HG03039 (cell line): ENCODE measurements at regions not wholly inside any gene's neighbourhood (a gene's known extent, or its start where the extent isn't known, plus 50 kb on each side); places are given as distances from the start of the nearest gene placed in this dataset.
"Not testable (repeated sequence)": the region's sequence is repeated elsewhere in the genome, so short reads cannot be mapped to it uniquely, and the experiment has no call there.

ENCODE experiments used
- ATAC-seq: cut with Tn5 transposase; IDR thresholded peaks from one replicate; pipeline ENCODE4 v1.9.1; 2021; ENCODE audit warnings: mild to moderate bottlenecking, moderate library complexity; ENCODE audit not compliant: unreplicated experiment

- ATAC-seq: no peak
Observed at GRCh38 chr19:30228835-30229524, 143.2 kb upstream of the ZNF536 start.

DNA sequence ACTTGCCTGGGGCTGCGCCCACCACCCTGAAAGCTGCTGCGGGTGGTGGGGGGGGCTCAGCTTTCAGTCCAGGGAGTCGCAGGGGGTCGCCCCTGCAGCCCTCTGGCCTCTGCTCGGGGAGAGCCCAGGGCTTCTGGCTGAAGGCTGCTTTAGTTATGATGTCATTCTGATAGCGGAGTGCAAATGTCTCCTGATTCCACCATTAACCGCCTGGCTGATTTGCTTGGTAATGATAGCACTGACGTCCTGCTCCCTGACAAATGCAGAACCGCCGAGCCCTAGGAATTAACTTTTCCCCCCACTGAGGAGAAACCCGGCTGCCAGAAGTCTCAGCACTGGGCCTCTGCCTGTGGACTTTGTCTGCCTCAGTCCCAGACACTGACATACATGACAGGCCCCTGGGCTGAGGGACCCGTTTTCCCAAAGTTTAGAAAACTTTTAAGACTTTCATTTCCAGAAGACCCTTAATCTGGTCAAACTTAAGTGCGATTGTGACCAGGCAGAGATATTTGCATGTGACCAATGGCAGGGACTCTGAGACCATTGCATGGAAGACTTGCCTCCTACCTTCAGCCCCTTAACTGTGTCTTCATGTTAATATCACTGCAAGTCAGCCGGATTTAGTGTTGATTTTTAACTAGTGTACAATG lies 142.5 kb upstream of the ZNF536 start:
- no peak for ATAC-seq

DNA sequence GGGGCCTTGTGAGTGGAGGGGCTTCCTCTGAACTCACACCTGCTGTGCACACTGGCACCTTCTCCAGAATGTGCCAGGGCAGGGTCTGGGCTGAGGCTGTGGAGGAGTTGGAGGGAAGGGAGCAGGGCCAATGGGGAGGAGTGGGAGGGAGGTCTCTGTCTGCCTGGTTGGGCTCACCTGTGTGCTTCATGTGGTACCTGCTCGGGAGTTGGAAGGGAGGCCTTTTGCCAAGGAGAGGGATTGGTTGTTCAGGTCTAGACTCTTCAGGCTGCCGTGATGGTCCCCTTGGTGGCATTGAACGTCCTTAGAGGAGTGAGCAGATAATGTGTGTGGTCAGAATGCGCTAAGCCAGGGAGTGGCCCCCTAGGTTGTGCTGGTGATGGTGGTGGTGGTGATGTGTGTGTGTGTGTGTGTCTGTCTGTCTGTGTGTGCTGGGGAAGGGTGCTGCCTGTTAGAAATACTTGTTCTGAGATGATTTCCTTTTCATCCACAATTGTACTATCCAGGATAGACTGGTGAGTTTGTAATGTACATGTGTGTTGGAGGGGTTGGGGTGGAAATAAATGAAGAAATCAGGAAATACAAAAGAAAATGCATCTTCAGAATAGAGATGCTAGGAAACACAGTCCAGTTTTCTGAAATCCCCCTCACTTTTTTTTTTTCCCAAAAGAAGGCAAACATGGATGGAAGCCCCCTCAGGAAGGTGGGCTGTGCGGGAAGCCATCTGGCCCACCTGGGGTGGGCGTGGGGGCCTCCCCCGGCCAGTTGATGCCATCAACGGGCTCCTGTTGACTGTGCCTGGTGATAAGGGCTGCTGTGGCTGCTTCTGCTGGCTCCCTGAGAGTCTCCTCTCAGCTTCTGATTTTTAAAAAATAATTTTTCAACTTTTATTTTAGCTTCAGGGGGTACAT lies 140.5 kb upstream of the ZNF536 start:
- no peak for ATAC-seq

DNA sequence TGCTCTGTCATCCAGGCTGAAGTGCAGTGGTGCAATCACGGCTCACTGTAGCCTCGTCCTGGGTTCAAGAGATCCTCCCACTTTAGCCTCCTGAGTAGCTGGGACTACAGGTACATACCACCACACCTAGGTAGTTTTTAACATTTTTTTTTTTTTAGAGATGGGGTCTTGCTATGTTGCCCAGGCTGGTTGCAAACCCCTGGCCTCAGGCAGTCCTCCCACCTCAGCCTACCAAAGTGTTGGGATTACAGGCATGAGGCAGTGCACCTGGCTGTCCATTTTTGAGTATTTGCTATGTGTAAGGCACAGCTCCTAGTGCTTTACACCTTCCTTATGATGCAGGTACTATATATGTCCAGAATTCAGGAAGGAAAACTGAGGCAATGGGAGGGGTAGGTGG lies 138.8 kb upstream of the ZNF536 start:
- ATAC-seq: no peak

GRCh38 chr19:30235946-30236345 lies 136.2 kb upstream of the ZNF536 start:
- ATAC-seq: no peak

- no peak for ATAC-seq
Observed at GRCh38 chr19:30236587-30236986, 135.6 kb upstream of the ZNF536 start.

GRCh38 chr19:30237140-30237539 lies 135.0 kb upstream of the ZNF536 start:
- ATAC-seq: no peak

GRCh38 chr19:30240904-30241695 lies 131.1 kb upstream of the ZNF536 start:
- ATAC-seq: no peak

DNA sequence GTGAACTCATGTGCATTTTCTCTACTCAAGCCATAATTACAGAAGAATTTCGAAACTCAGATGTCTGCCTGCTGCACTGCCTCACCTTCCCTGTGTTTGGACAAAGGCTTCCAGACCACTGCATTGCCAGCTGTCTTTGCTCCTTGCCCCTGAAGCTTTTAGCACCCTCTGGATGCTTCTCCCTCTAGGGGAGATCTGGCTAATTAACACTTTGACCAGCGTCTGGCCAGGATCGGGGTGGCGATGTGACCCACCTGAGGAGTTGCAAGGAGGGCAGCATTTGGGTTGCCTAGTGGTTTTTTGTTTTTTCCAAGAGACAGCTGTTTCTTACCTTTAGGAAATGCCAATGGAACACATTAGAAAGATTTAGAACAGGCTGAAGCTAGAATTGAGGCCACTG lies 127.7 kb upstream of the ZNF536 start:
- ATAC-seq: no peak

GRCh38 chr19:30245401-30246039 lies 126.7 kb upstream of the ZNF536 start:
- ATAC-seq: no peak

DNA sequence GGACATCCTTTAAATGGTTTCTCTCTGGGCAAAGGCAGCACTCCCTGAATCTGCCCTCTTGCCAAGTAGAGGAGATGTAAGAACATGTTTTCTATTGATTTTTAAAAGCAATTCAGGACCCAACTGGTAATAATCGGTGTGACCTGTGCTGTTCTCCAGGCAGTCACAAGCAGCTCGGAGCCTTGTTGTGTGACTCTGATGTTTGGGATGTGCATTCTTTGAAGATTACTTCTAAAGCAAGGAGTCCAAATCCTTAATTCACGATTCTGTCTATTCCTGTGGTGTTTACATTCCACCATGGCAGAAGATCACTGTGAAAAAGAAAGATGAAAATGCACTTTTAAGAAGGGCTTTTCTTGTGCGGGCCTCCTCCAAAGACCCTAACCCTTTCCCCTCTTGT lies 122.3 kb upstream of the ZNF536 start:
- no peak for ATAC-seq

GRCh38 chr19:30252214-30252613 lies 120.0 kb upstream of the ZNF536 start:
- no peak for ATAC-seq

- ATAC-seq: no peak
Observed at GRCh38 chr19:30253581-30253996, 118.6 kb upstream of the ZNF536 start.

- ATAC-seq: no peak
Observed at GRCh38 chr19:30254158-30254557, 118.0 kb upstream of the ZNF536 start.

DNA sequence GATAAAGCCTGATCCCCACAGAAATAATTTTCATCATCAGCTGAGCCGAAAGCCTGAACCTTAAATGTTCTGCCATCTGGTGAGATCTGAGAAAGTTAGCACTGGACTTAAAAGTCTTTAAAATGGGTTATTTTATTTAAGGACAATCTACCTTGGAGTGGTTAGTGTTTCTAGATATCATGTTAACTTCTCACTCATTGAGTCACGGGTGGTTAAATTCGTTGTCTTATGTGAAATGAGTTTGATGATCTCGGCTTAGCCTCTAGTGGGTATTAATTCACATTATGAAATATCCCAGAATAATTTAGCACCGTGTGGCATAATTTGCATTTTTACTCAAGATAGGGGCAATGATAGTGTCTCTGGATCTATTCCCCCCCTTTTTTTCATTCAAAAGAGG lies 117.4 kb upstream of the ZNF536 start:
- no peak for ATAC-seq

DNA sequence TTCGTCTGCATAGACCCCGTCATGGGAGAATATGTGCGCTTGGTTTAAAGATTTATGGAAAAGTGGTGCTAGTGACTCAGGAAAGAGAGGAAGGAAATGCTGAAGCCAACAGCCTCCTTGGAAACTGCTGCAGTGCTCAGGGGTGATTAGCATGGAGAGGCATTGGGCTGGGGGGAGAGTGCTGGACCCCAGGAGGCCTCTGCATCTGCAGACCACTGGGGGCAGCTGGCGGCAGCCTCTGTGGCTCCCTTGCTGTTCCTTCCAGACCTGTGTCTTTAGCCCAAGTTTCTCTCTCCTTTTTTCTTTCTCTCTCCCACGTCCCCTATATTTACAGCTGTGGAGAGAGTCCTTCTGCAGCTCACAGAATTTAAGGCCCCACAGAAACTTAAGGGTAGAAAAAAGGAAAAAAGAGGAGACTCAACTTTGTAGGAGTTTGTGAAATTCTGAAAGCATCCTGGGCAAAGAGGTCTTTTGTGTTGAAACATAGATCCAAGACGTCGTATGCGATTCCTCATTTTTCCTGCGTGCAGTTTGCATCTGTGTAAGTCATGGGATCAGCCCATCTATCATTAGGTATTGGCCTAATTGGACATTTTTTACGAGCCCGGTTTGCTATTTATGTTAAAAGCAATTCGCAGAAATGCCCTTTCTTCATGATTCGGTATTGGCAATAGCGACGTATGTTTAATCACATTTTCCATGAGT lies 116.2 kb upstream of the ZNF536 start:
- ATAC-seq: no peak

- ATAC-seq: no peak
Observed at GRCh38 chr19:30256496-30256850, 115.7 kb upstream of the ZNF536 start.

DNA sequence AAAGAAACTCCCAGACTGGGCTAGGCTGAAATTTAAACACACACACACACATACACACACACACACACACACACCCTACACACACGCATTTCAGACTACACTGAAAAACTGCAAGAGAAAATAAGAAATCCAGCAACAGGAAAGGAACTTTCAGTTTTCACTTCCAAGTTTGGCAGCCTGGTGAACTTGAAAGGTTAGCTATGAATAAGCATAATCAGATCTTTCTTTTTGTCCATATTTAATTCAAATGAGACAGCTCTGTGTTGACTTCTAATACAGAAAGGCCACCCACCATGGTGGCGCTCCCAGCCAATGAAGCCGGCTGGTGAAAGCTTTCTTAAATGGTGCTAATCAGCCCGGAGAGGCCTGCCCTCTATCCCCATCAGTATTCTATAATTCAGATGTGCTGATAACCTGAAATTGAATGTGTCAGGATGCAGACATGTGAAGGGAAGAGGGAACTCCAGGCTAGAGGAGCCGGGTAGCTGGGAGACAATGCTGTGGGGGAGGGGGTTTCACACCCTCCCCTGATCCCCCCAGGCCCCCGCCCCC lies 108.3 kb upstream of the ZNF536 start:
- no peak for ATAC-seq

DNA sequence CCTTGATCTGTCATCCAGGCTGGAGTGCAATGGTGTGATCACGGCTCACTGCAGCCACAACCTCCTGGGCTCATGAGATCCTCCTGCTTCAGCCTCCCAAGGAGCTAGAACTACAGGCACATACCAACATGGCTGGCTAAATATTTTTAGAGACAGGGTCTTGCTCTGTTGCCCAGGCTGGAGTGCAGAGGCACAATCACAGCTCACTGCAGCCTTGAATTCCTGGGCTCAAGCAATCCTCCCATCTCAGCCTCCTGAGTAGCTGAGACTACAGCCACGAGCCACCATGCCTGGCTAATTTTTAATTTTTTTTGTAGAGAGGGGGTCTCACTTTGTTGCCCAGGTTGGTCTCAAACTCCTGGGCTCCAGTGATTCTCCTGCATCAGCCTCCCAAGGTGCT lies 106.3 kb upstream of the ZNF536 start:
- not testable (repeated sequence) for ATAC-seq

GRCh38 chr19:30266687-30267086 lies 105.5 kb upstream of the ZNF536 start:
- no peak for ATAC-seq
